ENCODE measurements at regions not wholly inside any gene's neighbourhood (a gene's known extent, or its start where the extent isn't known, plus 50 kb on each side); places are given as distances from the start of the nearest gene placed in this dataset.

DNA sequence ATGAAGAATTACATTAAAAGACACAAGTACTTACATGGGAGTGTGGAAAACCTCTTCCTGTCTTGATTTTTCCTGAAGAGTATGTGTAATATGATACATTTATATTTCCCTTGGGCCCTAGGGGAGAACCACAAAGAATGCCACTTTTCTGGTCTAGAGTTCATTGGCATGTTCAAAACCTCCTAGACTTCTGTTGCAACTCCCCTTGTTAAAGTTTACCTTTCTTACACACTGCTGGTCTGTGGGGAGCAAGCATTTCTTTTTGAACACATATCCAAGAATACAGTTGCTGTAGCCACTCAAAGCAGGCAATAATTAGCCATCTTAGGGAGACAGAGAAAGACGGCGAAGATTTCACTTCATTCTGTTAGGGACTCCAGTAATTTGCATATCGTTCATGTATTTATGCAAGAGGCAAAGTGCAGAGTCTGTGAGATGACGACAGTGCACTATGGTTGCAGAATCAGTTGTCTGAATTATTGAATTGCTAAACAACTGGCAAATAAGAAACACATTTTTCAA, 103.5 kb downstream of the NOL4 start:
- TF ChIP-seq, protein P1, sequence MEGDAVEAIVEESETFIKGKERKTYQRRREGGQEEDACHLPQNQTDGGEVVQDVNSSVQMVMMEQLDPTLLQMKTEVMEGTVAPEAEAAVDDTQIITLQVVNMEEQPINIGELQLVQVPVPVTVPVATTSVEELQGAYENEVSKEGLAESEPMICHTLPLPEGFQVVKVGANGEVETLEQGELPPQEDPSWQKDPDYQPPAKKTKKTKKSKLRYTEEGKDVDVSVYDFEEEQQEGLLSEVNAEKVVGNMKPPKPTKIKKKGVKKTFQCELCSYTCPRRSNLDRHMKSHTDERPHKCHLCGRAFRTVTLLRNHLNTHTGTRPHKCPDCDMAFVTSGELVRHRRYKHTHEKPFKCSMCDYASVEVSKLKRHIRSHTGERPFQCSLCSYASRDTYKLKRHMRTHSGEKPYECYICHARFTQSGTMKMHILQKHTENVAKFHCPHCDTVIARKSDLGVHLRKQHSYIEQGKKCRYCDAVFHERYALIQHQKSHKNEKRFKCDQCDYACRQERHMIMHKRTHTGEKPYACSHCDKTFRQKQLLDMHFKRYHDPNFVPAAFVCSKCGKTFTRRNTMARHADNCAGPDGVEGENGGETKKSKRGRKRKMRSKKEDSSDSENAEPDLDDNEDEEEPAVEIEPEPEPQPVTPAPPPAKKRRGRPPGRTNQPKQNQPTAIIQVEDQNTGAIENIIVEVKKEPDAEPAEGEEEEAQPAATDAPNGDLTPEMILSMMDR (IDR thresholded peaks at IDR 0.05) = no peak
- no peak for TF ChIP-seq POLR2A (IDR thresholded peaks at IDR 0.05)

Measured in Peyer's patch (tissue), 4 donors.